Panc1 (cell line): ENCODE measurements at regions not wholly inside any gene's neighbourhood (a gene's known extent, or its start where the extent isn't known, plus 50 kb on each side); places are given as distances from the start of the nearest gene placed in this dataset.

Source experiments
- ATAC-seq: fragments of 200-7000 bp; cut with Tn5 transposase; 2 replicates; pipeline ENCODE4 v1.9.1; 2020; ENCODE audit warnings: mild to moderate bottlenecking, moderate library complexity
- BruUV-seq: library from RNA; stranded (reverse); fragments of 400-500 nt; replicated peaks from 2 replicates; lab custom pipeline; 2021; lab: Mats Ljungman, UMichigan
- CTCF ChIA-PET: fragments of 300-600 bp; sonication (Branson Sonifier 250); formaldehyde crosslinking; loops from one replicate; lab custom pipeline; 2022; ENCODE audit warnings: antibody characterized with exemption; lab: Charles Lee
- POLR2A ChIA-PET: fragments of 300-600 bp; sonication (Branson Sonifier 250); formaldehyde crosslinking; loops from one replicate; lab custom pipeline; 2022; ENCODE audit warnings: antibody characterized with exemption; lab: Charles Lee
- DNase-seq: peaks from one replicate; pipeline ENCODE4 v3.0.0-alpha.2; 2010; ENCODE audit warnings: low read depth, low spot score
- H3K27ac ChIP-seq: 2 replicates; pipeline ENCODE4 v1.5.1; 2011; ENCODE audit warnings: mild to moderate bottlenecking, low read length, inconsistent platforms
- H3K27me3 ChIP-seq: fragments of 200-500 bp; sonication (Bioruptor generic); 2 replicates; pipeline ENCODE4 v1.6.0; 2014; ENCODE audit warnings: low read length, inconsistent platforms; ENCODE audit not compliant: control insufficient read depth, insufficient read depth
- H3K36me3 ChIP-seq: fragments of 200-500 bp; sonication (Bioruptor generic); 2 replicates; pipeline ENCODE4 v1.5.1; 2014; ENCODE audit warnings: inconsistent platforms, mild to moderate bottlenecking, low read length, moderate library complexity; ENCODE audit not compliant: control insufficient read depth, insufficient read depth
- H3K4me1 ChIP-seq: 2 replicates; pipeline ENCODE4 v1.5.1; 2011; ENCODE audit warnings: inconsistent platforms, mild to moderate bottlenecking, low read length, moderate library complexity; ENCODE audit not compliant: control insufficient read depth, insufficient read depth
- H3K4me3 ChIP-seq, 2 experiments: 2 replicates each; pipeline ENCODE4 v1.5.1; 2011 to 2012; ENCODE audit warnings: low read depth in 2 of 2, low read length in 2 of 2, mild to moderate bottlenecking in 2 of 2, inconsistent platforms in 1 of 2, moderate library complexity in 1 of 2
- H3K9me3 ChIP-seq: fragments of 200-500 bp; sonication (Bioruptor generic); 2 replicates; pipeline ENCODE4 v1.5.1; 2014; ENCODE audit warnings: low read depth, mild to moderate bottlenecking, inconsistent platforms, low read length, moderate library complexity; ENCODE audit not compliant: control insufficient read depth, insufficient read depth
- POLR2AphosphoS5 ChIP-seq: IDR thresholded peaks from 2 replicates; pipeline ENCODE4 v1.6.1; 2012; ENCODE audit warnings: mild to moderate bottlenecking, low read depth, low read length, moderate library complexity
- SIN3A ChIP-seq: IDR thresholded peaks from 2 replicates; pipeline ENCODE4 v1.6.1; 2012; ENCODE audit warnings: low read depth, mild to moderate bottlenecking, low read length, moderate library complexity, borderline replicate concordance; ENCODE audit not compliant: insufficient read depth
- TCF7L2 ChIP-seq: IDR thresholded peaks from 2 replicates; pipeline ENCODE4 v1.6.1; 2011; ENCODE audit warnings: mild to moderate bottlenecking, low read depth, low read length, inconsistent platforms
- in situ Hi-C: cut with HindIII; loops from 2 replicates; pipeline ENCODE4 v1.10.0; 2016; ENCODE audit warnings: low sequenced_read_pairs, low pct_unique_long_range_greater_than_20kb
- intact Hi-C: fragments of 100-400 bp; cut with micrococcal nuclease; formaldehyde crosslinking; loops from one replicate; pipeline ENCODE4 v1.10.0; 2022; ENCODE audit not compliant: unreplicated experiment
- TF ChIP-seq, protein P1 (sequence below), 2 experiments: IDR thresholded peaks; 2 replicates each; pipeline ENCODE4 v1.6.1; 2011 to 2012; ENCODE audit warnings: low read depth in 2 of 2, control low read depth in 1 of 2, low read length in 1 of 2, mild to moderate bottlenecking in 1 of 2, moderate library complexity in 1 of 2; ENCODE audit not compliant: insufficient read depth in 1 of 2
- TF ChIP-seq, protein P2 (sequence below): fragments of 450-650 bp; IDR thresholded peaks from 2 replicates; pipeline ENCODE4 v1.5.1; 2017; ENCODE audit warnings: mild to moderate bottlenecking

DNA sequence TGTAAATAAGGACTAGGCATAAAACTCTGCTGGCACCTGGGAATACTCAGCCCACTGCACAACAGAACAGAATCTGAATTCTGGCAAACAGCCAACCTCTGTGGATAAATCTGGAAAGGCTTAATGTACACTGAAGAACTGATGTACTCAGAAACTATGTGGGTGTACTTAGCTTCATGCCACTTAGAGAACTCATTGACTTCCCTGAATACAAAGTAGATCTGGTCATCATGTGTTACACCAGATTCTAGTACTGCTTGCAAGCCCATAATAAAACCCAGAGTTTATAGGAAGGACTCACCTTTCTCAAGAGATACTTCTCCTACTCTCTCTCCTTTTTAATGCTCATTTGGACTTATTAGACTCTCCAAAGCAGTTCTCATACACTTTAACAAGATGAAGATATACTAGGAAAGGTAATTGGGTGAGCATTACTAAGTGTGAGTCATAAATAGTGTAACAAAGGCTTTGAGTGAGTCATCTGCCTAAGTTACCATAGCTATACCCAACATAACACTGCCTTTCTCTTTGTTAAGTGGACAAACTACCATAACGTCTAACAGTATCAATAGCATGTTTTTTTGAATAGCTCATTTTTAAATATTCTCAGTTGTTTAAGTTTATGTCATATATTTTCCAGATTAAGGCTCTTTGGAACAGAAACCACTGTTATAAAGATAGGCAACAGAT, 309.1 kb downstream of the MDFIC start:
- H3K4me3 ChIP-seq: no peak overlapping the region
- ChIA-PET POLR2A (no interaction called here), CTCF (no interaction called here)
- peak; percentile 94 for ATAC-seq
- in situ Hi-C loops: no loop called here
- no peaks in the 10 kb centered on the region for H3K27me3 ChIP-seq
- no TSS peak for BruUV-seq
- H3K9me3 ChIP-seq: peaks cover 5% of the 10 kb centered on the region; the same call in 1 of the 2 replicates
- H3K4me1 ChIP-seq: no peaks in the 10 kb centered on the region
- H3K36me3 ChIP-seq: no peaks in the 10 kb centered on the region; the same call in 1 of the 2 replicates
- TF ChIP-seq, protein P1, sequence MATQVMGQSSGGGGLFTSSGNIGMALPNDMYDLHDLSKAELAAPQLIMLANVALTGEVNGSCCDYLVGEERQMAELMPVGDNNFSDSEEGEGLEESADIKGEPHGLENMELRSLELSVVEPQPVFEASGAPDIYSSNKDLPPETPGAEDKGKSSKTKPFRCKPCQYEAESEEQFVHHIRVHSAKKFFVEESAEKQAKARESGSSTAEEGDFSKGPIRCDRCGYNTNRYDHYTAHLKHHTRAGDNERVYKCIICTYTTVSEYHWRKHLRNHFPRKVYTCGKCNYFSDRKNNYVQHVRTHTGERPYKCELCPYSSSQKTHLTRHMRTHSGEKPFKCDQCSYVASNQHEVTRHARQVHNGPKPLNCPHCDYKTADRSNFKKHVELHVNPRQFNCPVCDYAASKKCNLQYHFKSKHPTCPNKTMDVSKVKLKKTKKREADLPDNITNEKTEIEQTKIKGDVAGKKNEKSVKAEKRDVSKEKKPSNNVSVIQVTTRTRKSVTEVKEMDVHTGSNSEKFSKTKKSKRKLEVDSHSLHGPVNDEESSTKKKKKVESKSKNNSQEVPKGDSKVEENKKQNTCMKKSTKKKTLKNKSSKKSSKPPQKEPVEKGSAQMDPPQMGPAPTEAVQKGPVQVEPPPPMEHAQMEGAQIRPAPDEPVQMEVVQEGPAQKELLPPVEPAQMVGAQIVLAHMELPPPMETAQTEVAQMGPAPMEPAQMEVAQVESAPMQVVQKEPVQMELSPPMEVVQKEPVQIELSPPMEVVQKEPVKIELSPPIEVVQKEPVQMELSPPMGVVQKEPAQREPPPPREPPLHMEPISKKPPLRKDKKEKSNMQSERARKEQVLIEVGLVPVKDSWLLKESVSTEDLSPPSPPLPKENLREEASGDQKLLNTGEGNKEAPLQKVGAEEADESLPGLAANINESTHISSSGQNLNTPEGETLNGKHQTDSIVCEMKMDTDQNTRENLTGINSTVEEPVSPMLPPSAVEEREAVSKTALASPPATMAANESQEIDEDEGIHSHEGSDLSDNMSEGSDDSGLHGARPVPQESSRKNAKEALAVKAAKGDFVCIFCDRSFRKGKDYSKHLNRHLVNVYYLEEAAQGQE (IDR thresholded peaks at IDR 0.05; ENCODE audit: insufficient read depth in 1 of 2, low read depth in 2 of 2, low read length in 1 of 2): no peak
- no peak for TF ChIP-seq TCF7L2
- TF ChIP-seq POLR2AphosphoS5: no peak
- no peak for TF ChIP-seq SIN3A
- TF ChIP-seq, protein P2, sequence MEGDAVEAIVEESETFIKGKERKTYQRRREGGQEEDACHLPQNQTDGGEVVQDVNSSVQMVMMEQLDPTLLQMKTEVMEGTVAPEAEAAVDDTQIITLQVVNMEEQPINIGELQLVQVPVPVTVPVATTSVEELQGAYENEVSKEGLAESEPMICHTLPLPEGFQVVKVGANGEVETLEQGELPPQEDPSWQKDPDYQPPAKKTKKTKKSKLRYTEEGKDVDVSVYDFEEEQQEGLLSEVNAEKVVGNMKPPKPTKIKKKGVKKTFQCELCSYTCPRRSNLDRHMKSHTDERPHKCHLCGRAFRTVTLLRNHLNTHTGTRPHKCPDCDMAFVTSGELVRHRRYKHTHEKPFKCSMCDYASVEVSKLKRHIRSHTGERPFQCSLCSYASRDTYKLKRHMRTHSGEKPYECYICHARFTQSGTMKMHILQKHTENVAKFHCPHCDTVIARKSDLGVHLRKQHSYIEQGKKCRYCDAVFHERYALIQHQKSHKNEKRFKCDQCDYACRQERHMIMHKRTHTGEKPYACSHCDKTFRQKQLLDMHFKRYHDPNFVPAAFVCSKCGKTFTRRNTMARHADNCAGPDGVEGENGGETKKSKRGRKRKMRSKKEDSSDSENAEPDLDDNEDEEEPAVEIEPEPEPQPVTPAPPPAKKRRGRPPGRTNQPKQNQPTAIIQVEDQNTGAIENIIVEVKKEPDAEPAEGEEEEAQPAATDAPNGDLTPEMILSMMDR: no peak
- DNase-seq: peak; percentile 88
- H3K27ac ChIP-seq: no peak overlapping the region
- intact Hi-C loops: no loop called here

DNA sequence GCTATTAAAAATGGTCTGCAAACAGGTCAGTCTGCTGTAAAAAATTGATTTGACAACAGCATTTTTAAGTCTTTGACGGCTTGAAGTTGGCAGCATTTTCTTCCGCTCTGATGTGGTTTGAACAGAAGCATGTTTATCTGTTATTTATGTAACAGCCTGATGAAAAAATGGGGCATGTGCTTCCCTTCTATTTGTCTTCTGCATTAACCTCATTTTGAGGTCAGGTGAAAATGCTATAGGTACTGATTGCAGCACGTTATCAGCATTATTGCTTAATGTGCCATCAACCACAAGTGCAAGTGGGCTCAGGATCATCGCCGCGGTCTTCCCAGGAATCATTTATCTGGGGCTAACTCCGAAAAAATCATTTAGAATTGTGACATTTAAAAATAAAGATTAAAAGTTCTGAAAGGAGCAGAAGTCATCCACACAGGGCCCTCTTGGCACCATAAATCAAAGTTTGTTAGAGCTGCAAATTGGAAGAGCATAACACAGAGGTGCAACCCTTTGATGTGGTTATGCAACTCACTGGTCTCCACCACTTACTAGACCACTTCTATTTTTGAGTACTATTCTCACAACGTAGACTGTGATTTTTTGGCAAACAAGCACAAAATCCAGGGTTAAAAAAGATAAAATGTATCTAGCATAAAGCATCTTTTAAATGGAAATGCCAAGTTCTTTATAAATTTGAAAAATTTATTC, 307.7 kb downstream of the MDFIC start:
- Histone ChIP-seq H3K27ac (no peak overlapping the region), H3K4me1 (no peaks in the 10 kb centered on the region), H3K9me3 (no peaks in the 10 kb centered on the region), H3K4me3 (no peak overlapping the region), H3K36me3 (no peaks in the 10 kb centered on the region; the same call in 1 of the 2 replicates), H3K27me3 (no peaks in the 10 kb centered on the region)
- ATAC-seq (no peak), DNase-seq (no peak)
- BruUV-seq: no TSS peak
- in situ Hi-C loops (no loop called here), intact Hi-C loops (no loop called here)
- ChIA-PET CTCF (no interaction called here), POLR2A (no interaction called here)
- TF ChIP-seq POLR2AphosphoS5: no peak
